Right renal pelvis (tissue), 4 donors: ENCODE measurements at regions not wholly inside any gene's neighbourhood (a gene's known extent, or its start where the extent isn't known, plus 50 kb on each side); places are given as distances from the start of the nearest gene placed in this dataset.
"Not testable (repeated sequence)": the region's sequence is repeated elsewhere in the genome, so short reads cannot be mapped to it uniquely, and the experiment has no call there.

Experiments used
- DNase-seq, 4 donors: peaks; one replicate each; pipeline ENCODE4 v3.0.0-alpha.2; 2013; ENCODE audit warnings: low read depth in 4 of 4, low spot score in 3 of 4, missing footprints in 1 of 4

DNA sequence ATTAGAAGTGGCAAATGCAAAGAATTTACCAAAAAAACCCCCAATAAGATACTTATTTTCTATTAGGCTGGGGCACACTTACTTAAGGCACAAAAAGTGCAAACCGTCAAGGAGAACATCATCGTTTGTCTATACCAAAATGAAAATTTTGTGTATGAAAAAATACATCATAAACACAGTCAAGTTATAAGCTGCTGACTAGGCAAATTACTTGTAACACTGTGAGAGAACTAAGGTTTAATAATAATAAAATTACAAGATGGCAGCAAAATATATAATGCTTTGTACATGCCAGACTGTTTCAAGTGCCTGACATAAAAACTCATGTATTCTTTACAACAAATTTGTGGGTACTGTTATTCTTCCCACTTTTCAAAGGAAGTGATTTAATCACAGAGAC, 297.2 kb upstream of the CRBN start:
- DNase-seq, result no peak

DNA sequence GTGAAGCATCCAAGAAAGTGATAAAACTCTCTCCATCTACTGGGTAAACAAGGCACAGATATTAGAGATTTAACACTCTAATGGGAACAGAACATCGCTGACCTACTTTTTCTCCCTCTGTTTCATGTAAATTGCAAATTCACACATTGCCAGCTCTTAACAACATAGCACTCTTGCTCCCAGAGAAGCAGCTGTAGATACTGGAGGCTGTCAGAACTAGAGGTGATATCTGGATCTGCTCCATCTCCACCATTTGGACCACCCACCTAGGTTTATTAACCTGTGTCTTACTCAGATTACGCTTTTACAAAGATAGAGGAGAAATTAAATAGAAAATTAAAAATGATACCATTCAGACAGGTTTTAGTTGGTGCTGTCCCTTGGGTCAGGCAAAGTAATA, 289.1 kb upstream of the CRBN start:
- DNase-seq, result no peak

DNA sequence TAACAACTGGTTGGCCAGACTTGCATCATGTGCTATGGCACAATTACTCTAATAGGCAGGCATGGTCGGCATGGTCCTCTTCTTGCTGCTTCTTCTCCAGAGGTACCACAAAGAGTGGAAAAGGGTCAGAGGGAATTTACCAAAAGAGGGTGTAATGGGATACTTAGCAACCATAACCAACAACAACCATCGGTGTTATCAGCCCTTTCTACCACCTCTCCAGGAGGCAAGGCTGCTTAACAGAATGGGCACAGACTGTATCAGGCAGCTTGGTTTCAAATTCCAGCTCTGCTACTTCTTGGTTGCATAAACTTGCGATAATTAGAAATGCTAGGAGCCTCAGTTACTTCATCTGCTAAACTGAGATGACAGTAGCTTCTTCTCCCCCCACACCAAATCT, 284.6 kb upstream of the CRBN start:
- DNase-seq, result no peak

DNA sequence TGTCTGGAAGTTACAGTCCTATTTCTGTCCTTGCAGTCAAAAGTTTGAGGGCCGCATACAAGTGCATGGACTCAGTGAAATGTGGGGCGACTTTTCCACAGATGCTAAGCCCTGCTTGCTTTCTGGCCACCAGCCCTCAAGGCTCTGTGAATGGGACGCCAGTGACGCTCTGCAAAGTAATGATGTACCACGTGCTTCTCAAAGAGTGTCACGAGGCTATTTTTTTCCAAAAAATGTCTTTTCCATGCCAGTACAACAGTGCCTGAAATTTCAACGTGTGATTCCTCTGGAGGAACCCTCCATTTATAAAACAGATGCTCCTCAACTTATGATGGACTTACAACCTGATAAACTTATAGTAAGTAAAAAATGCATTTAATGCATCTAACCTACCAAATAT, 281.8 kb upstream of the CRBN start:
- no peak for DNase-seq

DNA sequence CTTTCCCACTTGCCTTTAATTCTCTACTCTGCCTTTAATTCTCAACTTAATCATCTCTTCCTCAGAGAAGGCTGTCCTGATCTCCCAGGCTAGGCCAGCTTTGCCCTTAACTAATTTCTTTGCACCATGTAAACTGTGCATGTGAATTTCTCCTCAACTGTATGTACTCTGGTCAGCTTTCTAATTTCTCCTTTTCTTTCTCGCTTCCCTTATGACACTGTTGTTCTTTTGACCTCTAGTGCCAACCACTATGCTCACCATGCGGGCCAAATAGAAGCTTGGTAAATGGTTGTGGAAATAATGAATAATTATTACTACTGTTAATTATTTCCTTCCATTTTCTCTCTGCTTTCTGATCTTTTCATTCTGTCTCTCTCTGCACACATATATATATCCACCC, 269.0 kb upstream of the CRBN start:
- DNase-seq, result no peak

DNA sequence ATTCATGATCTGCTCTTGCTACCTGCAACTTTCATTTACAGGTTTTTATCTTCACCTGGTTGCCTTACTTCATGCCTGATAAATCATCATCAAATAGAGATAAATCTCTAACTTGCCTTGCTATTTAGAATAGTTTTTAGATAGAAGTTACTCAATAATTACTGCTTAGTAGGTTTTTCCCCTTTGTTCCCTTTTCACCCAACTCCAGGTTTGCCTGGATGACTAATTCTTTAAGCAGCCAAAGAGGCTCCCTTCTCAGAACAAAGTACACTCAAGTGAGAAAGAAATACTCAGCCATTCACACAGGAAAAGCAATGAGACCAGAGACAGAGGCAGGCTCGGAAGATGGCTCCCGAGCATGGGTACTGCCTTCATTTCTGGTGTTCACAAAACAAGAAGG, 268.1 kb upstream of the CRBN start:
- no peak for DNase-seq

DNA sequence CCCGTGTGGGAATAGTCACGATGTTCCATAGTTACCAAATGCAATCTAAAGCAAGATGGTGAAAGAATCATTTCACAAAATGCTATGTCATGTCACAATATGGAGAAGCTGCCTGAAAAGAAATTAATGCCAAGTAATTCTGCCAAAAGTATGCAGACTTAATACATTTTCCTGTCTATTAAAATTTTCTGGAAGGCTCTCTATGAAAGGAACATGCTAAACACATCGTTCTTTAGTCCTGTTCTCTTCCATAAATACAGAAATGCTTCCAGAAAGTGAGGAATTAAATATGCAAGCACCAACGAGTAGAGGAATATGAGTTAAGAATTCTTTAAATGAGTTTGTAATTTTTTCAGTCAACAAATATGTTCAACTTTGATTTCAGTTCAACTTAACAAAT, 266.8 kb upstream of the CRBN start:
- DNase-seq, result no peak

DNA sequence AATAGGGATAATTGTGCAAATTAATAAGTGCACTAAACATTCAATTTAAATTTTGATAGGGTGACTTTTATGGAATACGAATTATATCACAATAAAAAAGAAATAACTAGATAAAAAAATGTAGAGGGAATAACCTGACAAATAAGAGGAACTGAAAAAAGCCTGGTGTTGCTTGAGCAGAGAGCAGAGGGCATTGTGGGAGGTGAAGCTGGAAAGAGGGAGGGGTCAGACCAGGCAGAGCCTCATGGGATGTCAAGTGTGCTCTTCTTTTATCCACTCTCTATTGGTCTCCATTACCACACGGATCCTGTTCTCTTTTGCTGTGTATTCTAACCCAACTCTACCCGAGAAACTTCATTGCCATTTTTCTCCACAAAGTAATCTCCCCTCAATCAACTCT, 264.0 kb upstream of the CRBN start:
- DNase-seq, result no peak

DNA sequence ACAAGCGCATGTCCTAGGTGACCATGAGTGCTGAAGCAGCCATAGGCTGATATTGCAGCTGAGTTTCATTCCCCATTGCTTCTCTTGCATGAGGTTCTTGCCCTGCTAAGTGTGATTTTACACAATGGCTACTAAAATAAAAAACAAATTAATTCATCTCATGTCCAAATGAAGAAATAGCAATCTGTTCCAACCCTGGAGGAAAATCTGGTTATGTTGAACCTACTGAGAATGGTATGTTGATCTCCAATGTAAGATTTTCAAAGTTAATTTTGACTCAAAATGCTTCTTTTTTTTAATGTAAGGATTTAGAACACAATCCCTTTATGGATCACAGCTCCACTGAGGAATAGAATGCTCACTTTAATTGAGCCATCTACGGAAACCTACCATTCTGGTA, 254.2 kb upstream of the CRBN start:
- DNase-seq, result no peak

DNA sequence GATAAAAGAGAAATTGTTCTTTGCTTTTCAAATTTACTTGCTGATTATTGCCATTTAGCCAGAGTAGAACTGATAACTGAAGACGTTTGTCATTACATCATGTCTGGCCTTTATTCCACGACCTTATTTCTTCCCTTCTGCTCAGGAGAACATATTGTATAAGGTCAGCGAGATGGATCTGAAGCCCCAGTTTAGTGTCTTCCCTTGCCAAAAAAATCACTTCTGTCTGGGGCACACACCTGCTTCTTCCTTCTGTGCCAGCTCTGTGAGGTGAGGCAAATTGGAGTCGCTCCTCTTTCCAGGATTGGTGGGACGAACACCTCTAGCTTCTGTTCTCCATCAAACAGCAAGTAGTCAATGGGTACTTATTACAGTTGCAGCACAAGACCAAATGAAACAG, 250.3 kb upstream of the CRBN start:
- no peak for DNase-seq

DNA sequence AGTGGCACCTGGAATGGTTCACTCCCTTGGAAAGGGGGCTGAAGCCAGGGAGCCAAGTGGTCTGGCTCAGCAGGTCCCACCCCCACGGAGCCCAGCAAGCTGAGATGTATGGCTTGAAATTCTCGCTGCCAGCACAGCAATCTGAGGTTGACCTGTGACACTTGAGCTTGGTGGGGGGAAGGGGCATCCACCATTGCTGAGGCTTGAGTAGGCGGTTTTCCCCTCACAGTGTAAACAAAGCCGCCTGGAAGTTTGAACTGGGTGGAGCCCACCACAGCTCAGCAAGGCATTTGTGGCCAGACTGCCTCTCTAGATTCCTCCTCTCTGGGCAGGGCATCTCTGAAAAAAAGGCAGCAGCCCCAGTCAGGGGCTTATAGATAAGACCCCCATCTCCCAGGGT, 228.2 kb upstream of the CRBN start:
- not testable (repeated sequence) for DNase-seq

DNA sequence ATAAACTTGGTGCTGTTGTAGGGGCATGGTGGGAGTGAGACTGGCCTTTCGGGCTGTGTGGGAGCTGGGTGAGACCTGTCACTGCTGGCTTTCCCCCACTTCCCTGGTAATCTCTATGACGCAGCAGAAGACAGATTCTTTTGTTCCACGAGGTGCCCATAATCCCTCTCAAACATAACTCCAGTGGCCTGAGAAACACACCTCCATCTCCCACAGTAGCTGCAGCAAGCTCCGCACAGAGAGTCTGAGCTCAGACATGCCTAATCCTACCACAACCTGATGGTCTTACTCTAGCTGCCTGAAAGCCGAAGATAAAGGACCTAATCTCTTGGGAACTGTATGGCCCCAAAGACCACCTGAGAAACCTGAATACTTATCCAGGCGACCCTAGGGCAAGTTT, 225.6 kb upstream of the CRBN start:
- no peak for DNase-seq

DNA sequence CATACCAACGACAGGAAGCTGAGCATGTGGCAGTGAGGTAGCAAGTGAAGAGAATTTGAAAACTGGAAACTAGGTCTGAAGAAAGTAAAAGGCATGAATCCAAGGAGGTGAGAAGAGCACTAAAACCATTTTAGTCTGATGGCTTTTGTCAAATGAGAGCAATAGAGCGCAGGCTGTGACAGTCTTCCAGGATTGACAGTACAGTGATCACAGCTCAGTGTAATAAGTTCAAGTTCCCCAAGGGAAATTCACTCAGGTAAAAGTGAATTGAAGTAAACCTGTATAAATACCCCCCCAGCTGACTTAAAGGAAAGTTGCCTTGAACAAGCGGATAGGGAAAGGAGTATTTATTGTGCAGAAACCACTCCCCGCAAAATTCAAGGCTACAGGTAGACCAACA, 224.2 kb upstream of the CRBN start:
- DNase-seq, result no peak

DNA sequence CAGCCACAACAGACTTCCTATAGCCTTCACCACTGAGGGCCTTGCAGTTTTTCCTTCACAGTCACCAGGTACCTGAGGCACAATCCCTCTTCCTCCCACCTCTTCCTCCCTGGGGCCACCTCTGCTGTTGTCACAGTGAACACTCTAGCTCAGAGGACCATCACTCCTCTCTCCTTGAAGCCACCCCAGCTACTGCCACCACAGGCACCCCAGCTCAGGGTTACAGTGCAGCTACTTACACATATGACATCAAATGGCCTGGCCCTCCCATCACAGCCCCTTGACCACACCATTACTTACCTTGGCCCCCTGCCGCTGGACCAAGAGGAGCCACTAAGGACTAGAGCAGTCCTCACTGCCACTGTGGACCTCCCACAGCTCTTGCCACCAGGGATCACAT, 213.5 kb upstream of the CRBN start:
- DNase-seq, result no peak

DNA sequence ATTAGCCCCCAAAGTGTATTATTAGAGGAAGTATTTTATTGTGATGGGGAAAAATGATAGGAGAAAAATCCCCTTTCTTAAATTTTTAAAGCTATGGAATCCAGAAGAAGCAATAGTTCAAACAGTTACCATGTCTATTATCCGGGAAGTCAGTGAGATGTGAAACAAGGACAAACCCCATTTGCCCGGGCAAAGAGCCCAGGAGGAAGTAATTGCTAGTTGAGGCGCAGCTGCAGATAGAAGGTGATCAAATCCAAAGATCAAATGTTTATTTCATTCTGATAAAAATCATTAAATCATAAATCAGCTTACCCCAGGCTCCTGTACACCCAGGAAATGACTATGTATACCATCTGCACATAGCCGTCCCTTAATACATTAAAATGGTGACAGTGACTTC, 204.0 kb upstream of the CRBN start:
- no peak for DNase-seq

DNA sequence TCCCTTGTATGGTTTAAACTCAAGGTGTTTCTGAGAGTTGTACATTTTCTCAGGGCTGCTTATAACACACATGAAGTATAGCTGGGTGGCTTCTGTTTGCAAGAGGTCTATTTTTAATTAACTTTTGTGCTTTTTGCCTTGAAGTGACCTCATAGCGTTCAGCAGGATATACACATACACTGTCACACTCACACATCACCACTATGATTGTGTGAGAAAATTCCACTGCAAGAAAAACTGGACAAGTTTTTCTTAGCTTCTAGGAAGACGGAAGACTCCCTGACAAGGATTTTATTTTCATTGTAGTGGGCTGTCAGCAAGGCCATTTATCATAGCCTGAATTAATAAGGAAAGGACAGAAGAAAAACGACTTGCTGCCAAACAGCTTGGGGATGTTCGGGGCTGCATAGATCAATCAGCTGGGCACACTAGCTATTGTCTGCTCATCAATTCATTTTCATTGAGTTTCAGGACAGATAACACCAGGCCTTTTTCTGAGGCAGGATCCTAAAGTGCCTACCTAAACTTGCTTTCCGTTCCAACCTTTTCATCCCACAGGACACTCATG, 192.8 kb upstream of the CRBN start:
- no peak for DNase-seq

DNA sequence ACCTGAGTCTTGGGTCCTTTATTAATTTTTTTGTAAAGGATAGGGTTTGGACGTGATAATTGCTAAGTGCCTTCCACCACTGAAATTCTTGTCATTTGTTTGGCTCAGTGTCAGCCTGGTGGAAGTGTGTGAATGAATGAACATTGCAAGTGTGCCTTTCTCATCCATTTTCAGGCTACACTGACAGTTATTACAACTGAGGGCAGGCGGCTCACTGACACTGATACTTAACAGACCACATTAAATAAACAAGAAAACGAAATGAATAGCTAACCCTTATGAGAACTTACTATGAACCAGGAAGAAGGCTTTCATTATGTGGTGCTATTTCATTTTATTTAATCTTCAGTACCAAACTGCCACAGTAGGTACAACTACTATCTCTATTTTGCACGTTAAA, 188.8 kb upstream of the CRBN start:
- DNase-seq, result no peak

DNA sequence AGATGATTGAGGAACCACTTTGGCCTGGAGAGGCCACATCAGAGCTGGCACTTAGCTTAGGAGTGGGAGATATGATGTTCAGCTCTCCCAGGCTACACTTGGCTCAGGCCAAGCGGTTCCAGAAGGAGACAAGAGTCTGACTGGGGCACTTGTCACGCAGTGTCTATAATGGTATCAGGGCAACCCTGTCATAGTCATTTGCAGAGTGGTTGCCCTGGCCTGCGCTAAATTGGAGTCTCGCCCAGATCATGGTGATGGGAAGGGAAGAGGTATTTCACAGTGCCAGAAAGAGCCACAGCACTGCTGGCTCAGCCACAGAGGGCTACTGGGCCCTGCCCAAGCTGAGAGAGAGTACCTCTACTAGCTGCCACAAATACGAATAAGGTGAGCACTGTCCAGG, 186.9 kb upstream of the CRBN start:
- no peak for DNase-seq

DNA sequence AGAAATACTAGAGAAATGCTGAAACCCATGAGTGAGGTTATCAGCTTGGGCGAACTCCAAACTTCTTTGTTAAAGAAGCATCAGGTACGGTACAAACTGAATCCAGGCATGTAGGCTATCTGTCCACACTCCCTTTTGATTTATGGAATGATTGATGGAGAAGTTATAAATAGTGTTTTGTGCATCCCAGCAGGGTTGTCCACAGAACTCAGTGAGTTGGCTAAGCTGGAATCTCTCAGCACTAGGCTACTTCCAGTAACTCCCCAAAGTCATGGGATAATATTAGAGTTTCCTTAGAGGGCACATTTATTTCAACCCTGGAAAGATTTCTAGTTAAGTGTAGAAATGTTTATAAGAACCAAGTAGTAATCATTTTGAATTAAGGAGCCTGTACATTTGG, 186.2 kb upstream of the CRBN start:
- no peak for DNase-seq

DNA sequence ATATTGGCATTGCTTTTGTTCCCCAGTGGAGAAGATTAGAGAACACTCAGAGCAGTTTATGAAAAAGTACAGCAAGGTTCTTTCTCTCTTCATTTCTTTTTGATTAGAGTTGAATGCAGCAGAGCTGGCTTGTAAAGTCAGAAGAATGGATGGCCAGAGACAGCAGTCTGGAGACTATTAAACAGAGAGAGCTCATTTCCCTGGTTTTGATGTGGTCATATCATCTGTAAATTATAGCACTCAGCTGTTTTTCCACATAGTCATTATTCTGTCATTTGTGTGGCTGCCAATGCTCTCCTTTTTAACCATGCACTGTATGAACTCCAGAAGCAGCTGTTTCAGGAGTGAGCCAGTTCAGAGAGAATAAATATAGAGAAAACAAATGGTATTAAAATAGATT, 177.4 kb upstream of the CRBN start:
- DNase-seq, result no peak

DNA sequence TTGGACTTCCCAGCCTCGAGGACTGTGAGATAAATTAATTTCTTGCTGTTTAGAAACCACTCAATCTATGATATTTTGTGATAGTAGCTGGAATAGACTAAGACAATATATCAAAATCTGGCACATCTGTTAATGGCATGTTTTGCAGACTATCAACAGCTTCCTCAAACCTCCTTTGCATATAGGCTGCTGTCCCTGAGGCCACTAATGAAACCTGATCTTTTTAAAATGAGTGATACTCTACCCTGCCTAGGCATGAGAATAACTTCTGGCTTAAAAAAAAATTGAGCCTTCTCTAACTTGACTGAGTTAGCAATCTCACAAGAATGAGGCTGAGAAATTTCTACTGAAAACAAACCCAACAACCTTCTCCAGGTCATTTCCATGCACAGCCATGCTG, 176.0 kb upstream of the CRBN start:
- DNase-seq, result no peak

DNA sequence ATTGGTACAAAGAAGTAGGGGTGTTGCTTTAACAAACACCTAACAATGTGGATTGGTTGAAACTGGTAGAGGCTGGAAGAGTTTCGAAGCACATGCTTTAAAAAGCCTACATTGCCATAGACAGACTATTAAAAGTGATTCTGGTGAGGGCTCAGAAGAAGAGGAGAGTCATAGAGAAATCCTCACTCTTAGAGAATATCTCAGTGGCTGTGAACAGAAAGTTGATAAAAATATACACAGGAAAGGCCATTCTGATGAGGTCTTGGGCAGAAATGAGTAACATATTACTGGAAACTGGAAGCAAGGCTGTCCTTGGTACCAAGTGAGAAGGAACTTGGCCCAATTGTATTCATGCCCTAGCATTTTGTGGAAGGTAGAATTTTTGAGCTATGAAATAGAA, 173.7 kb upstream of the CRBN start:
- no peak for DNase-seq

DNA sequence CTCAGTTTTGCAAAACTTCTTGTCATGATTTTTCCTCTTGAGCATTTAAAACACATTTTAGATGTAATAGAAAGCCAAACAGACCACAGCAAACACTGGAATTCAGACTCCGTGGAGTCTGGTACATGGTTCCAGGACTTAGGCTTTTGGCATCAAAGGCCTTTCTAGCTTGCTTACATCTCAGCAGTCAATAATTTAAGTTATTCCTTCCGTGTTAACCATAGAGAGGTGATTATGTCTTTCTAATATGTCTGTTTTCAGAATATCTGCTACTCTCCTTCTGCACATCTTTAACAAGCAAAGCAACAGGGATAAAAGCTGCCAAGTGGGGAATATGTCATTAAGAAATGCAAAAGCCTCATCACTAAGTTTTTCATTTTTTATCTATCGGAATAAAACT, 171.7 kb upstream of the CRBN start:
- DNase-seq, result no peak

DNA sequence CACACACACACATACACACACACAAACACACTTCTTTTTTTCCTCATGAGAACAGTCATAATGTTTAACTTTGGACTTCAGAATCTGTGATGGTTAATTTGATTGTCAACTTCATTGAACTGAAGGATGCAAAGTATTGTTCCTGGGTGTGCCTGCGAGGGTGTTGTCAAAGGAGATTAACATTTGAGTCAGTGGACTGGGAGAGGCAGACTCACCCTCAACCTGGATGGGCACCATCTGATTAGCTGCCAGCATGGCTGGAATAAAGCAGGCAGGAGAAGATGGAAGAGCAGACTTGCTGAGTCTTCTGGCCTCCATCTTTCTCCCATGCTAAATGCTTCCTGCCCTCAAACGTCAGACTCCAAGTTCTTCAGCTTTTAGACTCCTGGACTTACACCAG, 167.6 kb upstream of the CRBN start:
- DNase-seq, result not testable (repeated sequence)
